HCT116 (cell line): ENCODE measurements at regions not wholly inside any gene's neighbourhood (a gene's known extent, or its start where the extent isn't known, plus 50 kb on each side); places are given as distances from the start of the nearest gene placed in this dataset.

Experiments
- ATAC-seq: fragments of 200-7000 bp; cut with Tn5 transposase; 2 replicates; pipeline ENCODE4 v1.9.1; 2020; ENCODE audit warnings: mild to moderate bottlenecking, moderate library complexity
- BruUV-seq: library from RNA; stranded (reverse); fragments of 400-500 nt; replicated peaks from 2 replicates; lab custom pipeline; 2021; lab: Mats Ljungman, UMichigan
- CTCF ChIA-PET: fragments of 300-600 bp; sonication (Branson Sonifier 250); formaldehyde crosslinking; loops from one replicate; lab custom pipeline; 2021; ENCODE audit warnings: antibody characterized with exemption; lab: Charles Lee
- POLR2A ChIA-PET: fragments of 300-600, 350-600 bp; sonication (Branson Sonifier 250); formaldehyde crosslinking; loops from one replicate; lab custom pipeline; 2021; ENCODE audit warnings: antibody characterized with exemption; lab: Charles Lee
- RAD21 ChIA-PET, 2 experiments: fragments of 300-600 bp; sonication (Branson Sonifier 250); formaldehyde crosslinking; loops; one replicate each; lab custom pipeline; 2023; ENCODE audit warnings: low total read pairs in 2 of 2; ENCODE audit not compliant: uncharacterized antibody in 2 of 2, unreplicated experiment in 2 of 2, low non-redundant PET in 1 of 2; lab: Charles Lee
- DNase-seq: peaks from one replicate; pipeline ENCODE4 v3.0.0-alpha.2; 2010; ENCODE audit warnings: low read depth, low spot score
- H2AFZ ChIP-seq: fragments of 200-600 bp; shearing (Covaris generic), sonication (generic); 2 replicates; pipeline ENCODE4 v1.6.1; 2017; ENCODE audit warnings: low read depth, mixed run types, mixed read lengths, antibody characterized with exemption, low read length; ENCODE audit not compliant: poor library complexity, severe bottlenecking
- H3K27ac ChIP-seq: 2 replicates; pipeline ENCODE4 v1.5.1; 2012; ENCODE audit warnings: low read depth, low read length
- H3K27me3 ChIP-seq: fragments of 200-600 bp; sonication (generic); 2 replicates; pipeline ENCODE4 v1.6.1; 2016; ENCODE audit warnings: mixed run types, low read length, mixed read lengths; ENCODE audit not compliant: insufficient read depth
- H3K36me3 ChIP-seq, 2 experiments: fragments of 200-500 bp in 1 of 2; fragments of 200-600 bp in 1 of 2; sonication (Bioruptor generic) in 1 of 2; sonication (generic) in 1 of 2; 2 replicates each; pipeline versions ENCODE4 v1.5.1 to v1.6.1; 2014 to 2016; ENCODE audit warnings: low read length in 2 of 2, inconsistent platforms in 1 of 2, mixed read lengths in 1 of 2, mixed run types in 1 of 2; ENCODE audit not compliant: insufficient read depth in 2 of 2, control insufficient read depth in 1 of 2
- H3K4me1 ChIP-seq, 2 experiments: fragments of 200-600 bp in 1 of 2; sonication (generic) in 1 of 2; 2 replicates each; pipeline versions ENCODE4 v1.5.1 to v1.6.1; 2012 to 2017; ENCODE audit warnings: low read length in 2 of 2, inconsistent platforms in 1 of 2, mild to moderate bottlenecking in 1 of 2, mixed read lengths in 1 of 2, mixed run types in 1 of 2, moderate library complexity in 1 of 2; ENCODE audit not compliant: insufficient read depth in 2 of 2, control insufficient read depth in 1 of 2
- H3K4me2 ChIP-seq: fragments of 200-600 bp; sonication (generic); 2 replicates; pipeline ENCODE4 v1.6.1; 2017; ENCODE audit warnings: mixed run types, low read length, mixed read lengths
- H3K4me3 ChIP-seq, 2 experiments: fragments of 200-600 bp in 1 of 2; sonication (generic) in 1 of 2; replicated peaks in 1 of 2; 2 replicates each; pipeline ENCODE4 v1.5.1; 2011 to 2016; ENCODE audit warnings: low read length in 2 of 2, control low read depth in 1 of 2, low read depth in 1 of 2, mild to moderate bottlenecking in 1 of 2, mixed read lengths in 1 of 2, mixed run types in 1 of 2
- H3K79me2 ChIP-seq: fragments of 200-600 bp; sonication (generic); 2 replicates; pipeline ENCODE4 v1.6.1; 2017; ENCODE audit warnings: mild to moderate bottlenecking, mixed run types, low read length, moderate library complexity, mixed read lengths; ENCODE audit not compliant: insufficient read depth
- H3K9ac ChIP-seq: fragments of 200-600 bp; sonication (generic); 2 replicates; pipeline ENCODE4 v1.6.1; 2016; ENCODE audit warnings: low read length, mixed read lengths
- H3K9me2 ChIP-seq: fragments of 200-600 bp; sonication (generic), shearing (Covaris generic); 2 replicates; pipeline ENCODE4 v1.6.1; 2017; ENCODE audit warnings: mixed run types, mild to moderate bottlenecking, moderate library complexity; ENCODE audit not compliant: insufficient read depth
- H3K9me3 ChIP-seq, 2 experiments: fragments of 200-500 bp in 1 of 2; fragments of 200-600 bp in 1 of 2; sonication (Bioruptor generic) in 1 of 2; sonication (generic) in 1 of 2; 2 replicates each; pipeline ENCODE4 v1.6.1; 2014 to 2017; ENCODE audit warnings: low read length in 2 of 2, mixed read lengths in 2 of 2, inconsistent platforms in 1 of 2, low read depth in 1 of 2, mild to moderate bottlenecking in 1 of 2, mixed run types in 1 of 2, moderate library complexity in 1 of 2; ENCODE audit not compliant: control insufficient read depth in 1 of 2, insufficient read depth in 1 of 2
- H4K20me1 ChIP-seq: fragments of 200-600 bp; sonication (generic), shearing (Covaris generic); 2 replicates; pipeline ENCODE4 v1.6.1; 2017; ENCODE audit warnings: mixed run types, mild to moderate bottlenecking, moderate library complexity; ENCODE audit not compliant: insufficient read depth
- ELF1 ChIP-seq: IDR thresholded peaks from 2 replicates; pipeline ENCODE4 v1.6.1; 2012; ENCODE audit warnings: low read depth, borderline replicate concordance
- RAD21 ChIP-seq: IDR thresholded peaks from 2 replicates; pipeline ENCODE4 v1.6.1; 2012; ENCODE audit warnings: low read depth, mild to moderate bottlenecking
- SIN3A ChIP-seq: IDR thresholded peaks from 2 replicates; pipeline ENCODE4 v1.6.1; 2012; ENCODE audit warnings: low read depth
- intact Hi-C: fragments of 100-400 bp; cut with micrococcal nuclease; formaldehyde crosslinking; loops from 2 replicates; pipeline ENCODE4 v1.10.0; 2022
- TF ChIP-seq, protein P1 (sequence below), 3 experiments: fragments of 200-600 bp in 1 of 3; sonication (generic) in 1 of 3; IDR thresholded peaks in 2 of 3; conservative IDR thresholded peaks in 1 of 3; 2 replicates each; pipeline ENCODE4 v1.5.1; 2012 to 2017; ENCODE audit warnings: low read depth in 2 of 3, low read length in 2 of 3, antibody characterized with exemption in 1 of 3, borderline replicate concordance in 1 of 3, control low read depth in 1 of 3, mild to moderate bottlenecking in 1 of 3, mixed read lengths in 1 of 3, mixed run types in 1 of 3, moderate library complexity in 1 of 3; ENCODE audit not compliant: insufficient read depth in 1 of 3

DNA sequence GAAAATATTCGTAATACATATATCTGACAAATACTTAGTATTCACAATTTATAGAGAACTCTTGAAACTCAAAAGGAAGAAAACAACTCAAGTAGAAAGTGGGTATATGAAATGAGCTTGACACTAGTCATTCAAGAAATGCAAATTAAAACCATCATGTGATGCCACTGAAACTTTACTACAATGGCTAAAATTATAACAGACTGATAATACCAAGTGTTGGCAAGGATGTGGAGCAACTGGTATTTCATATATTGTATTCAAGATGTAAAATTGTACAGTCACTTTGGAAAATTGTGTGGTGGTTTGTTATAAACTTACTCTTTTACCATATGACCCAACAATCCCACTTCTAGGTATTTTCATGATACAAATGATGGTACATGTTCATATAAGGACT lies 68.7 kb upstream of the AGTR1 start:
- Histone ChIP-seq H3K4me1 (no peaks in the 10 kb centered on the region), H3K9ac (no peak overlapping the region), H3K4me2 (no peak overlapping the region), H3K27me3 (no peaks in the 10 kb centered on the region), H3K4me3 (no peak overlapping the region), H3K9me3 (no peaks in the 10 kb centered on the region), H3K79me2 (no peaks in the 10 kb centered on the region), H4K20me1 (no peaks in the 10 kb centered on the region), H3K27ac (no peak overlapping the region), H3K36me3 (no peaks in the 10 kb centered on the region), H2AFZ (no peak overlapping the region), H3K9me2 (no peaks in the 10 kb centered on the region)
- ChIA-PET CTCF (no interaction called here), RAD21 (no interaction called here), POLR2A (no interaction called here)
- ATAC-seq (no peak), DNase-seq (no peak)
- intact Hi-C loops, result no loop called here
- no peak for TF ChIP-seq ELF1
- no TSS peak for BruUV-seq

DNA sequence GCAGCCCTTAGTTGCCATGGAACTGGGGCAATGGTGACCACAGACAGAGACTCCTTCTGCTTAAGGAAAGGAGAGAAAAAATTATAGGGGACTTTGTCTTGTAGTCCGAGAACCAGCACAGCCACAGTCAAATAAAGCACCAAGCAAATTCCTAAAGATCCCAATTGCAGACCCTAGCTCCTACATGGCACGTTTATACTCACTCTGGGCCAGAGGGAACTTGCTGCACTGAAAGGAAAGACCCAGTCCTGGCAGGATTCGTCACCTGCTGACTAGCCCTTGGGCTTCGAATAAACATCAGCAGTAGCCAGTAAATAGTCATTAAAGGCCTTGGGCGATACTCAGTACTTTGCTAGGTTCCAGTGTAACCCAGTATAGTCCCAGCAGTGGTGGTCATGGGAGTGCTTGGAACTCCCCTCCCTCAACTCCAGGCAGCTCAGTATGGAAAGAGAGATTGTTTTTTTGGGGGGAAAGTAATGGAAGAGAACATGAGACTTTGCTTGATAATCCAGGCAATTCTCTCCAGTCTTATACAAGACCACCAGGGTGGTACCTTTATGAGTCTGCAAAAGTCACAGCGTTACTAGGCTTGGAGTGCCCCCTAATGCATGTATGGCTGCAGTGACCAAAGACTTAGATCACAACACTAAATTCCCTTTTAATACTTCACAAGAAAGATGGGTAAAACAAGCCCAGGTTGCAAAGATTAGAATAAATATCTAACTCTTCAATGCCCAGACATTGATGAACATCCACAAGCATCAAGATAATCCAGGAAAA lies 66.4 kb upstream of the AGTR1 start:
- intact Hi-C loops, result loop anchor here (5.0 kb wide), 1 partner anchor 249 kb away; no protein-coding TSS in a partner anchor
- no peaks in the 10 kb centered on the region for H3K9me2 ChIP-seq

More for the DNA sequence above, 66.4 kb upstream of the AGTR1 start:
- DNase-seq (no peak), ATAC-seq (no peak; the same call in 1 of the 2 replicates)
- ChIA-PET RAD21 (no interaction called here), CTCF (interaction anchor here (0.9 to 2.0 kb wide), 3 partner anchors 250 to 251 kb away, joined by 4 to 11 read pairs (median 5); no protein-coding TSS in a partner anchor), POLR2A (no interaction called here)
- Histone ChIP-seq H3K27ac (no peak overlapping the region), H4K20me1 (no peaks in the 10 kb centered on the region), H3K4me1 (no peaks in the 10 kb centered on the region), H3K9ac (no peak overlapping the region), H3K9me3 (no peaks in the 10 kb centered on the region), H3K36me3 (no peaks in the 10 kb centered on the region), H3K4me2 (no peak overlapping the region), H3K27me3 (no peaks in the 10 kb centered on the region), H3K79me2 (no peaks in the 10 kb centered on the region), H2AFZ (no peak overlapping the region), H3K4me3 (no peak overlapping the region)
- TF ChIP-seq SIN3A (no peak), RAD21 (peak; percentile 59)
- TF ChIP-seq, protein P1, sequence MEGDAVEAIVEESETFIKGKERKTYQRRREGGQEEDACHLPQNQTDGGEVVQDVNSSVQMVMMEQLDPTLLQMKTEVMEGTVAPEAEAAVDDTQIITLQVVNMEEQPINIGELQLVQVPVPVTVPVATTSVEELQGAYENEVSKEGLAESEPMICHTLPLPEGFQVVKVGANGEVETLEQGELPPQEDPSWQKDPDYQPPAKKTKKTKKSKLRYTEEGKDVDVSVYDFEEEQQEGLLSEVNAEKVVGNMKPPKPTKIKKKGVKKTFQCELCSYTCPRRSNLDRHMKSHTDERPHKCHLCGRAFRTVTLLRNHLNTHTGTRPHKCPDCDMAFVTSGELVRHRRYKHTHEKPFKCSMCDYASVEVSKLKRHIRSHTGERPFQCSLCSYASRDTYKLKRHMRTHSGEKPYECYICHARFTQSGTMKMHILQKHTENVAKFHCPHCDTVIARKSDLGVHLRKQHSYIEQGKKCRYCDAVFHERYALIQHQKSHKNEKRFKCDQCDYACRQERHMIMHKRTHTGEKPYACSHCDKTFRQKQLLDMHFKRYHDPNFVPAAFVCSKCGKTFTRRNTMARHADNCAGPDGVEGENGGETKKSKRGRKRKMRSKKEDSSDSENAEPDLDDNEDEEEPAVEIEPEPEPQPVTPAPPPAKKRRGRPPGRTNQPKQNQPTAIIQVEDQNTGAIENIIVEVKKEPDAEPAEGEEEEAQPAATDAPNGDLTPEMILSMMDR (IDR thresholded peaks at IDR 0.05 in 2 of 3, conservative IDR thresholded peaks at IDR 0.05 in 1 of 3; ENCODE audit: borderline replicate concordance in 1 of 3, insufficient read depth in 1 of 3, low read depth in 2 of 3, low read length in 2 of 3), result peak; percentile 12 to 32 (median 16); a peak in 1 of 6 replicates
- BruUV-seq, result no TSS peak
